Esophagus squamous epithelium (tissue), 4 donors: ENCODE measurements at regions not wholly inside any gene's neighbourhood (a gene's known extent, or its start where the extent isn't known, plus 50 kb on each side); places are given as distances from the start of the nearest gene placed in this dataset.

ENCODE experiments used
- CTCF ChIP-seq, 6 experiments: fragments of 450-650 bp in 4 of 6; fragments of 200-600 bp in 2 of 6; sonication (generic) in 2 of 6; IDR thresholded peaks; one replicate each; pipeline ENCODE4 v1.5.1; 2016 to 2019; ENCODE audit warnings: antibody characterized with exemption in 6 of 6, mild to moderate bottlenecking in 4 of 6, moderate library complexity in 4 of 6
- POLR2A ChIP-seq, 4 donors: fragments of 450-650 bp; IDR thresholded peaks; one replicate each; pipeline ENCODE4 v1.6.1; 2017; ENCODE audit warnings: antibody characterized with exemption in 4 of 4, mild to moderate bottlenecking in 4 of 4, moderate library complexity in 3 of 4

- TF ChIP-seq POLR2A (IDR thresholded peaks at IDR 0.05), result no peak
- no peak for TF ChIP-seq CTCF (IDR thresholded peaks at IDR 0.05)
These were observed 379.7 kb upstream of the MANEA start for GRCh38 chr6:95197590-95197989.
